ENCODE measurements at regions not wholly inside any gene's neighbourhood (a gene's known extent, or its start where the extent isn't known, plus 50 kb on each side); places are given as distances from the start of the nearest gene placed in this dataset.

DNA sequence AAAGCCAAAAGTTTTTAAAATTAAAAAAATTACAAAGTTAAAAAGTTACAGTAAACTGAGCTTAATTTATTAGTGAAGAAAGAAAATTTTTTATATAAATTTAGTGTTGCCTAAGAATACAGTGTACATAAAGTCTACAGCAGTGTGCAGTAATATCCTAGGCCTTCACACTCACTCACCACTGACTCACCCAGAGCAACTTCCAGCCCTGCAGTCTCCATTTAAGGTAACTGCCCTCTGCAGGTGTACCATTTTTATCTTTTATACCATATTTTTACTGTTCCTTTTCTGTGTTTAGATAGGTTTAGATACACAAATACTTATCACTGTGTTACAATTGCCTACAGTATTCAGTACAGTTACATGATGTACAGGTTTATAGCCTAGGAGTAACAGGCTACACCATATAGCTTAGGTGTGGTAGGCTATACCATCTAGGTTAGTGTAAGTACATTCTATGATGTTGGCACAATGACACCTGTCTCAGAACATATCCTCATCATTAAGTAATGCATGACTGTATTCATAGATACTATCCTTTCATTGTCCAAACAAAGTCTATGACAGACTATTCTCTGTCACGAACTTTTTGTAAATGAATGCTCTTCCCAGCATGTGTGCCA is 78.6 kb upstream of the PBX1 start:
- Histone ChIP-seq H4K20me1 (replicated peaks; ENCODE audit: control insufficient read depth, extremely low read depth, insufficient read depth, low read length) (no peaks in the 10 kb centered on the region), H3K4me1 (ENCODE audit: control insufficient read depth, extremely low read depth, insufficient read depth, low read length) (no peaks in the 10 kb centered on the region), H2AFZ (ENCODE audit: low read depth, low read length) (no peak overlapping the region), H3K27me3 (ENCODE audit: control insufficient read depth in 2 of 2, insufficient read depth in 2 of 2, low read length in 2 of 2) (no peaks in the 10 kb centered on the region), H3K36me3 (ENCODE audit: control insufficient read depth in 2 of 2, extremely low read depth in 1 of 2, insufficient read depth in 2 of 2, low read length in 2 of 2) (no peaks in the 10 kb centered on the region), H3K9ac (replicated peaks; ENCODE audit: extremely low read depth, insufficient read depth, low read length) (no peak overlapping the region), H3K27ac (ENCODE audit: insufficient read depth, low read depth, low read length) (no peak overlapping the region), H3K9me3 (replicated peaks; ENCODE audit: control insufficient read depth, insufficient read depth, low read length) (no peaks in the 10 kb centered on the region), H3K4me3 (replicated peaks in 1 of 3; ENCODE audit: insufficient read depth in 1 of 3, low read depth in 1 of 3, low read length in 3 of 3) (no peak overlapping the region), H3K79me2 (ENCODE audit: control insufficient read depth, insufficient read depth, low read length) (no peaks in the 10 kb centered on the region), H3K4me2 (ENCODE audit: insufficient read depth, low read length) (no peak overlapping the region), H3K9me1 (replicated peaks; ENCODE audit: control insufficient read depth, extremely low read depth, insufficient read depth, low read length) (no peaks in the 10 kb centered on the region)
- ChIA-PET POLR2A (no interaction called here), CTCF (no interaction called here)
- BruUV-seq (replicated peaks) = no TSS peak
- intact Hi-C loops (cut with micrococcal nuclease) (no loop called here), dilution Hi-C loops (cut with MboI; ENCODE audit: extremely low pct_ligation_motif_present, low sequenced_read_pairs) (no loop called here)
- DNase-seq (ENCODE audit: low read depth, low spot score) (no peak), FAIRE-seq (no peak)
- TF ChIP-seq, protein P1, sequence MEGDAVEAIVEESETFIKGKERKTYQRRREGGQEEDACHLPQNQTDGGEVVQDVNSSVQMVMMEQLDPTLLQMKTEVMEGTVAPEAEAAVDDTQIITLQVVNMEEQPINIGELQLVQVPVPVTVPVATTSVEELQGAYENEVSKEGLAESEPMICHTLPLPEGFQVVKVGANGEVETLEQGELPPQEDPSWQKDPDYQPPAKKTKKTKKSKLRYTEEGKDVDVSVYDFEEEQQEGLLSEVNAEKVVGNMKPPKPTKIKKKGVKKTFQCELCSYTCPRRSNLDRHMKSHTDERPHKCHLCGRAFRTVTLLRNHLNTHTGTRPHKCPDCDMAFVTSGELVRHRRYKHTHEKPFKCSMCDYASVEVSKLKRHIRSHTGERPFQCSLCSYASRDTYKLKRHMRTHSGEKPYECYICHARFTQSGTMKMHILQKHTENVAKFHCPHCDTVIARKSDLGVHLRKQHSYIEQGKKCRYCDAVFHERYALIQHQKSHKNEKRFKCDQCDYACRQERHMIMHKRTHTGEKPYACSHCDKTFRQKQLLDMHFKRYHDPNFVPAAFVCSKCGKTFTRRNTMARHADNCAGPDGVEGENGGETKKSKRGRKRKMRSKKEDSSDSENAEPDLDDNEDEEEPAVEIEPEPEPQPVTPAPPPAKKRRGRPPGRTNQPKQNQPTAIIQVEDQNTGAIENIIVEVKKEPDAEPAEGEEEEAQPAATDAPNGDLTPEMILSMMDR (IDR thresholded peaks at IDR 0.05; ENCODE audit: extremely low read depth in 1 of 2, insufficient read depth in 1 of 2, low read depth in 1 of 2, low read length in 2 of 2) = no peak
- no peak for TF ChIP-seq GATA2 (IDR thresholded peaks at IDR 0.05; ENCODE audit: insufficient read depth, insufficient read length, low read depth, low read length)

DNA sequence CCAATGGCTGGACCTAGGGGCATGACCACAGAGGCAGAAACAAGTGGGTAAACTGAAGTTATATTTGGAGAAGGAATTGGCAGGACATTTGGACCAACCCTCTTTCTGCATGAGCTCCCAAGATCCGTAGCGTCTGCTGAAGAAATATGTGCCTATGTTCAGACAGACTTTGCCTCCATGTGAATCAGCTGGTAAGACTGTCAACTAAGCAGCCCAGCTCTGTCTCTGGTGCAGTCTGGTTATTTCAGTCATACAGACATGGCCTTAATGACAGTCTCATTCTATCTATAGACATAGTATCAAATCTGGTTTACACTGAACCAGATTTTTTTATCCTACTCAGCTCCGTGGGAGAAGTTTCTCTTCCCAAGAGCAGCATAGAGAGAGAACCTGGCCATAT is 63.1 kb upstream of the PBX1 start:
- Histone ChIP-seq H3K27me3 (ENCODE audit: control insufficient read depth in 2 of 2, insufficient read depth in 2 of 2, low read length in 2 of 2) (no peaks in the 10 kb centered on the region), H3K9ac (replicated peaks; ENCODE audit: extremely low read depth, insufficient read depth, low read length) (no peak overlapping the region), H3K9me3 (replicated peaks; ENCODE audit: control insufficient read depth, insufficient read depth, low read length) (no peaks in the 10 kb centered on the region), H3K4me2 (ENCODE audit: insufficient read depth, low read length) (no peak overlapping the region), H2AFZ (ENCODE audit: low read depth, low read length) (no peak overlapping the region), H3K9me1 (replicated peaks; ENCODE audit: control insufficient read depth, extremely low read depth, insufficient read depth, low read length) (no peaks in the 10 kb centered on the region), H3K36me3 (ENCODE audit: control insufficient read depth in 2 of 2, extremely low read depth in 1 of 2, insufficient read depth in 2 of 2, low read length in 2 of 2) (no peaks in the 10 kb centered on the region), H3K4me3 (replicated peaks in 1 of 3; ENCODE audit: insufficient read depth in 1 of 3, low read depth in 1 of 3, low read length in 3 of 3) (no peak overlapping the region), H3K4me1 (ENCODE audit: control insufficient read depth, extremely low read depth, insufficient read depth, low read length) (no peaks in the 10 kb centered on the region), H3K79me2 (ENCODE audit: control insufficient read depth, insufficient read depth, low read length) (no peaks in the 10 kb centered on the region), H4K20me1 (replicated peaks; ENCODE audit: control insufficient read depth, extremely low read depth, insufficient read depth, low read length) (no peaks in the 10 kb centered on the region), H3K27ac (ENCODE audit: insufficient read depth, low read depth, low read length) (no peak overlapping the region)
- DNase-seq (ENCODE audit: low read depth, low spot score) (no peak), FAIRE-seq (no peak)
- intact Hi-C loops (cut with micrococcal nuclease) (no loop called here), dilution Hi-C loops (cut with MboI; ENCODE audit: extremely low pct_ligation_motif_present, low sequenced_read_pairs) (no loop called here)
- TF ChIP-seq MYC (IDR thresholded peaks at IDR 0.05; ENCODE audit: low read depth, low read length) = no peak
- TF ChIP-seq MAX (IDR thresholded peaks at IDR 0.05; ENCODE audit: insufficient read depth, insufficient read length) = no peak
- TF ChIP-seq, protein P1 (IDR thresholded peaks at IDR 0.05; ENCODE audit: extremely low read depth in 1 of 2, insufficient read depth in 1 of 2, low read depth in 1 of 2, low read length in 2 of 2) = no peak
- no peak for TF ChIP-seq POLR2AphosphoS5 (IDR thresholded peaks at IDR 0.05; ENCODE audit: insufficient read depth, low read depth, low read length)
- no peak for TF ChIP-seq GATA2 (IDR thresholded peaks at IDR 0.05; ENCODE audit: insufficient read depth, insufficient read length, low read depth, low read length)
- TF ChIP-seq POLR2A (IDR thresholded peaks at IDR 0.05; ENCODE audit: low read depth, low read length) = no peak
- no peak for TF ChIP-seq EZH2 (IDR thresholded peaks at IDR 0.05; ENCODE audit: borderline replicate concordance, low read depth, low read length, severe bottlenecking)
- no peak for TF ChIP-seq JUN (IDR thresholded peaks at IDR 0.05; ENCODE audit: borderline replicate concordance, insufficient read depth, insufficient read length, low read depth)
- TF ChIP-seq FOS (IDR thresholded peaks at IDR 0.05; ENCODE audit: borderline replicate concordance, insufficient read depth, low read length) = no peak
- BruUV-seq (replicated peaks) = no TSS peak
- ChIA-PET CTCF (no interaction called here), POLR2A (no interaction called here)
